DND-41 (cell line): ENCODE measurements at regions not wholly inside any gene's neighbourhood (a gene's known extent, or its start where the extent isn't known, plus 50 kb on each side); places are given as distances from the start of the nearest gene placed in this dataset.

Experiments
- ATAC-seq: fragments of 200-7000 bp; cut with Tn5 transposase; 3 replicates; pipeline ENCODE4 v1.9.1; 2021; ENCODE audit warnings: low read depth; ENCODE audit not compliant: insufficient read depth
- DNase-seq: peaks from one replicate; pipeline ENCODE4 v3.0.0-alpha.2; 2020
- H2AFZ ChIP-seq: 2 replicates; pipeline ENCODE4 v1.6.0; 2012; ENCODE audit warnings: low read depth, low read length
- H3K27ac ChIP-seq: 2 replicates; pipeline ENCODE4 v1.5.1; 2012; ENCODE audit warnings: low read length, inconsistent platforms
- H3K27me3 ChIP-seq: fragments of 200-600 bp; sonication (generic); 2 replicates; pipeline ENCODE4 v1.6.0; 2012; ENCODE audit warnings: low read length, mild to moderate bottlenecking, inconsistent platforms; ENCODE audit not compliant: insufficient read depth, poor library complexity
- H3K36me3 ChIP-seq: 2 replicates; pipeline ENCODE4 v1.5.1; 2012; ENCODE audit warnings: low read length, inconsistent platforms; ENCODE audit not compliant: insufficient read depth
- H3K4me1 ChIP-seq: 2 replicates; pipeline ENCODE4 v1.5.1; 2012; ENCODE audit warnings: mild to moderate bottlenecking, low read length; ENCODE audit not compliant: insufficient read depth
- H3K4me2 ChIP-seq: 2 replicates; pipeline ENCODE4 v1.6.0; 2012; ENCODE audit warnings: mild to moderate bottlenecking, moderate library complexity, low read length, inconsistent platforms; ENCODE audit not compliant: insufficient read depth
- H3K4me3 ChIP-seq, 2 experiments: fragments of 200-600 bp in 1 of 2; shearing (Covaris generic) in 1 of 2; 2 replicates each; pipeline ENCODE4 v1.5.1; 2012 to 2016; ENCODE audit warnings: inconsistent platforms in 2 of 2, low read length in 2 of 2, mild to moderate bottlenecking in 2 of 2, low read depth in 1 of 2, moderate library complexity in 1 of 2
- H3K79me2 ChIP-seq: 2 replicates; pipeline ENCODE4 v1.6.0; 2012; ENCODE audit warnings: low read length, inconsistent platforms; ENCODE audit not compliant: insufficient read depth
- H3K9ac ChIP-seq: 2 replicates; pipeline ENCODE4 v1.6.0; 2012; ENCODE audit warnings: low read depth, mild to moderate bottlenecking, inconsistent platforms, low read length, moderate library complexity
- H3K9me3 ChIP-seq: 2 replicates; pipeline ENCODE4 v1.5.1; 2012; ENCODE audit warnings: low read length, moderate library complexity, mild to moderate bottlenecking, inconsistent platforms; ENCODE audit not compliant: insufficient read depth, severe bottlenecking
- H4K20me1 ChIP-seq: 2 replicates; pipeline ENCODE4 v1.6.0; 2012; ENCODE audit warnings: low read length; ENCODE audit not compliant: insufficient read depth
- CTCF ChIP-seq: IDR thresholded peaks from 2 replicates; pipeline ENCODE4 v1.5.1; 2012; ENCODE audit warnings: borderline replicate concordance, low read length, moderate library complexity, mild to moderate bottlenecking; ENCODE audit not compliant: poor library complexity, severe bottlenecking; ENCODE audit errors: extremely low read depth
- EZH2 ChIP-seq: IDR thresholded peaks from 3 replicates; pipeline ENCODE4 v1.6.1; 2012; ENCODE audit warnings: borderline replicate concordance, low read depth, mild to moderate bottlenecking, moderate library complexity, low read length, inconsistent platforms; ENCODE audit not compliant: severe bottlenecking

GRCh38 chr2:175234650-175235049 lies 53.1 kb upstream of the ATP5MC3 start:
- no peak overlapping the region for H3K4me3 ChIP-seq
- no peak overlapping the region for H3K4me2 ChIP-seq
- no peak overlapping the region for H3K27ac ChIP-seq
- no peak for TF ChIP-seq EZH2
- no peak for TF ChIP-seq CTCF
- no peaks in the 10 kb centered on the region for H3K79me2 ChIP-seq
- no peaks in the 10 kb centered on the region for H3K27me3 ChIP-seq
- H2AFZ ChIP-seq = no peak overlapping the region
- ATAC-seq = no peak
- peaks cover 2% of the 10 kb centered on the region for H3K9me3 ChIP-seq
- H3K36me3 ChIP-seq = no peaks in the 10 kb centered on the region
- no peak overlapping the region for H3K9ac ChIP-seq
- no peak for DNase-seq
- no peaks in the 10 kb centered on the region for H4K20me1 ChIP-seq
- H3K4me1 ChIP-seq = no peaks in the 10 kb centered on the region

GRCh38 chr2:175234153-175234552 lies 52.6 kb upstream of the ATP5MC3 start:
- H3K27ac ChIP-seq = no peak overlapping the region
- H3K4me3 ChIP-seq = no peak overlapping the region
- no peak for ATAC-seq
- H3K9ac ChIP-seq = no peak overlapping the region
- no peak overlapping the region for H2AFZ ChIP-seq
- H3K4me1 ChIP-seq = no peaks in the 10 kb centered on the region
- no peak for TF ChIP-seq CTCF
- no peak for TF ChIP-seq EZH2
- peaks cover 1% of the 10 kb centered on the region for H3K9me3 ChIP-seq
- no peaks in the 10 kb centered on the region for H3K27me3 ChIP-seq
- H3K36me3 ChIP-seq = no peaks in the 10 kb centered on the region
- H3K79me2 ChIP-seq = no peaks in the 10 kb centered on the region
- H4K20me1 ChIP-seq = no peaks in the 10 kb centered on the region
- DNase-seq = no peak
- H3K4me2 ChIP-seq = no peak overlapping the region

- TF ChIP-seq EZH2 (no peak), CTCF (no peak)
- H3K79me2 ChIP-seq = no peaks in the 10 kb centered on the region
- DNase-seq (no peak), ATAC-seq (no peak)
- no peaks in the 10 kb centered on the region for H4K20me1 ChIP-seq
- no peak overlapping the region for H2AFZ ChIP-seq
- H3K4me1 ChIP-seq = no peaks in the 10 kb centered on the region
- H3K9me3 ChIP-seq = no peaks in the 10 kb centered on the region
- no peaks in the 10 kb centered on the region for H3K36me3 ChIP-seq
- H3K27me3 ChIP-seq = no peaks in the 10 kb centered on the region
- H3K4me2 ChIP-seq = no peak overlapping the region
- no peak overlapping the region for H3K9ac ChIP-seq
- no peak overlapping the region for H3K27ac ChIP-seq
- H3K4me3 ChIP-seq = no peak overlapping the region
Measured at GRCh38 chr2:175233135-175233719, 51.7 kb upstream of the ATP5MC3 start.
